Mucosa of descending colon (tissue), 3 donors: ENCODE measurements at regions not wholly inside any gene's neighbourhood (a gene's known extent, or its start where the extent isn't known, plus 50 kb on each side); places are given as distances from the start of the nearest gene placed in this dataset.

Experiments used
- ATAC-seq: fragments of 200-7000 bp; cut with Tn5 transposase; one replicate; pipeline ENCODE4 v1.9.1; 2020; ENCODE audit warnings: mild to moderate bottlenecking, moderate library complexity
- DNase-seq, 3 donors: peaks; one replicate each; pipeline ENCODE4 v3.0.0-alpha.2; 2020
- H3K36me3 ChIP-seq: fragments of 200-600 bp; one replicate; pipeline ENCODE4 v1.8.0; 2021; ENCODE audit warnings: low read depth, mild to moderate bottlenecking
- H3K4me1 ChIP-seq: fragments of 200-600 bp; one replicate; pipeline ENCODE4 v1.8.0; 2021; ENCODE audit warnings: low read depth, mild to moderate bottlenecking
- H3K4me3 ChIP-seq: fragments of 200-600 bp; one replicate; pipeline ENCODE4 v1.8.0; 2021; ENCODE audit warnings: mild to moderate bottlenecking
- H3K9me3 ChIP-seq: fragments of 200-600 bp; one replicate; pipeline ENCODE4 v1.8.0; 2021; ENCODE audit warnings: mild to moderate bottlenecking
- CTCF ChIP-seq: fragments of 200-600 bp; IDR thresholded peaks from one replicate; pipeline ENCODE4 v1.8.0; 2022; ENCODE audit warnings: antibody characterized with exemption, mild to moderate bottlenecking
- intact Hi-C, 2 donors: fragments of 100-400 bp; cut with DNase I in 1 of 2; cut with micrococcal nuclease in 1 of 2; formaldehyde crosslinking; loops; one replicate each; pipeline versions ENCODE4 v1.11.0 to v1.11.1; 2022; cut with DNase I, micrococcal nuclease
- donor health status: DM: no; HTN: no; CAD: no; lungs with moderate emphysema.
- donor health status: DM: no; HTN: no; CAD: no.
- donor health status: DM: no; HTN: yes; CAD: no.

- no peak for TF ChIP-seq CTCF
- intact Hi-C loops: no loop called here
- no peaks in the 10 kb centered on the region for H3K9me3 ChIP-seq
- ATAC-seq (no peak), DNase-seq (no peak)
- H3K36me3 ChIP-seq: no peaks in the 10 kb centered on the region
- no peak overlapping the region for H3K4me3 ChIP-seq
- H3K4me1 ChIP-seq: no peaks in the 10 kb centered on the region
These were observed 500.0 kb downstream of the PLPP3 start for GRCh38 chr1:56079391-56079790.

DNA sequence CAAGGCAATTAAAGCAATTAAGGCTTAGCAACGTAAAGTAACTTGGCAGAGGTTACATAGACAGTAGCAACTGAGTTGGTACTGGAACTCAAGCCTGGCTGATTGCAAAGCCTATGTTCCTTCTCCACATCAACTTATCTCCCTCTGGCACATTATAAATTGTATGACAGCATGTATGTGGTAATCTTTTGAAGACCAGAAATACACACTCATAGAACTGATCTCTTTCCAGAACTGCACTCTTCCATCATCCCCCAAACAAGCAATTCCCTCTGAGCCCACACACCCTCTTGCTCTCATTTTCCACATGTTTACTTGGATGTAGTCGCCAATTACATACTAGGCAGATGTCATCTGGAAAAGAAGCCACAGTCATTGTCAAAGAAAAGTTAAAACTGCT, 502.2 kb downstream of the PLPP3 start:
- no peak for TF ChIP-seq CTCF
- Histone ChIP-seq H3K36me3 (no peaks in the 10 kb centered on the region), H3K4me1 (no peaks in the 10 kb centered on the region), H3K9me3 (no peaks in the 10 kb centered on the region), H3K4me3 (no peak overlapping the region)
- no peak for DNase-seq
- ATAC-seq: no peak
- intact Hi-C loops: no loop called here

DNA sequence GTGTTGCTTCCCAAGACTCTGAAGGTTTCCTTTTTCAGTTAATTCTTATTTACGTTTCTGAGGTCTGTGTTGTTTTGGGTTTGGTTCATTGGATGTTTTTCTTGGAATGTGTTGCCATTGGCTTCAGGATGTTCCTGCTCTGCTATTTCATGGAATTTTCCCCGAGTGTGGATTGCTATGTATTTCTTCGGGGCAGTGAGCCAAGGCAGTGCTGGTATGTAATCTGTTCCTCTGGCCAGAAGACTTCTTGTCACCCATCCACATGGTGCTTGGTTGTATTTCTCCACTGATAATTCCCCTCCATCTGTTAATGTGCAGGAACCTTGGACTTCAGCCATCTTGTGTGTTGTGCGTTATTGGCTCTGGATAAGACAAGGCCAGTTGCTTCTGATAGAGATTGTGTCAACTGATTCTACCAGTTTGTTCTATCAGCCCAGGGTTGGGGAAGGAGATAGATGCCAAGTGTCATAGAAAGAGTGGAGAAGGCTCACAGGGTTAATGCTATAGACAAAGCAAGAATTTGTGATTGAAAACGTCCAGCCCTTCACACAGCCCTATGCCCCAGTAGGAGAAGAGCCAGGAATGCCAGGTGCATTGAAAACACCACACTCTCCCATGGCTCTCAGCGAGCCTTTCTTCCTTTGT, 505.2 kb downstream of the PLPP3 start:
- intact Hi-C loops: no loop called here
- TF ChIP-seq CTCF: no peak
- DNase-seq: peak in 1 of 3 donors; percentile 57
- Histone ChIP-seq H3K36me3 (no peaks in the 10 kb centered on the region), H3K4me1 (no peaks in the 10 kb centered on the region), H3K4me3 (no peak overlapping the region), H3K9me3 (no peaks in the 10 kb centered on the region)
- ATAC-seq: peak; percentile 41

DNA sequence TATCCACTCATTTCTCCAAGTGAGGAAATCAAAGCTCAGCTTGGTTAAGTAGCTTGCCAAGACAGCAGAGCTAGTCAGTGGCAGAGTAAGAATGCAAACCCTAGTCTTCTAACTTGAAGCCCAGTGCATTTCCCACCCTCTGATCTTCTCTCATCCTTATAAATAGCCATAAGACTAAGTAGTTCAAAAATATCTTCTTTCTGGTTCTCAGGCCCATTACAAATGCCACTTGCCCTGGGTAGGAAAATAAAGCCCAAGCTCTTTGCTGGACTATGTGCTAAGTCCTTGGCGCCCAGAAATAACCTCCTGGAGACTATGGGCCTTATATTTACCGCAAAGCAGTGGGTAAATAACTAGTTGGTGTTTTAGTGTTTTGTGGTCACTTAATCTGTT, 505.8 kb downstream of the PLPP3 start:
- TF ChIP-seq CTCF: no peak
- intact Hi-C loops: no loop called here
- Histone ChIP-seq H3K4me3 (no peak overlapping the region), H3K9me3 (no peaks in the 10 kb centered on the region), H3K4me1 (no peaks in the 10 kb centered on the region), H3K36me3 (no peaks in the 10 kb centered on the region)
- DNase-seq (no peak), ATAC-seq (no peak)

- intact Hi-C loops: no loop called here
- Histone ChIP-seq H3K9me3 (no peaks in the 10 kb centered on the region), H3K4me1 (no peaks in the 10 kb centered on the region), H3K36me3 (no peaks in the 10 kb centered on the region), H3K4me3 (no peak overlapping the region)
- no peak for TF ChIP-seq CTCF
- DNase-seq: no peak
- ATAC-seq: no peak
These were observed 506.2 kb downstream of the PLPP3 start for GRCh38 chr1:56073206-56073605.

DNA sequence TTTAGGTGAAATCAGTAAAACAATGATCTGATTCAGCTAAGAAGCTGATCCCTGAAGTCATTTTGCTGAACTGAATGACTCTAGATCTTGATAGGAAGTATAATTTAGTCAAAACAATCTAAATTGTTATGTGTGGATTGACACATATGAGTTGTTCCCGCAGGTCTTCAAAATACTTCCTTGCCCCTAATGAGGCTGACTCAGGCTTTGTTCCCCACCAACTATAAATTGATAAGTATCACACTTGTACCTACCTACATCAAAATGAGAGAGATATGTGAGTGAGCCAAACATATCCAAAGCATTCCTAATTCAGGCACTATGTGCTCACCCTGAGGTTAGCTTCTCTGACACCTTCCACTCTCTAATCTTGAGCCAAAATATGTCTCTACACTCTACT, 507.1 kb downstream of the PLPP3 start:
- intact Hi-C loops: no loop called here
- TF ChIP-seq CTCF: no peak
- no peaks in the 10 kb centered on the region for H3K9me3 ChIP-seq
- DNase-seq (no peak), ATAC-seq (no peak)
- H3K4me1 ChIP-seq: no peaks in the 10 kb centered on the region
- no peak overlapping the region for H3K4me3 ChIP-seq
- H3K36me3 ChIP-seq: no peaks in the 10 kb centered on the region
